DMS79 (cell line): ENCODE measurements at regions not wholly inside any gene's neighbourhood (a gene's known extent, or its start where the extent isn't known, plus 50 kb on each side); places are given as distances from the start of the nearest gene placed in this dataset.
A peak's percentile ranks its signal among the peaks of the same experiment; 100 is the strongest.
"Not testable (repeated sequence)": the region's sequence is repeated elsewhere in the genome, so short reads cannot be mapped to it uniquely, and the experiment has no call there.

Experiments used
- DNase-seq: peaks from one replicate; lab custom pipeline; 2025; lab: John Stamatoyannopoulos, UW

DNA sequence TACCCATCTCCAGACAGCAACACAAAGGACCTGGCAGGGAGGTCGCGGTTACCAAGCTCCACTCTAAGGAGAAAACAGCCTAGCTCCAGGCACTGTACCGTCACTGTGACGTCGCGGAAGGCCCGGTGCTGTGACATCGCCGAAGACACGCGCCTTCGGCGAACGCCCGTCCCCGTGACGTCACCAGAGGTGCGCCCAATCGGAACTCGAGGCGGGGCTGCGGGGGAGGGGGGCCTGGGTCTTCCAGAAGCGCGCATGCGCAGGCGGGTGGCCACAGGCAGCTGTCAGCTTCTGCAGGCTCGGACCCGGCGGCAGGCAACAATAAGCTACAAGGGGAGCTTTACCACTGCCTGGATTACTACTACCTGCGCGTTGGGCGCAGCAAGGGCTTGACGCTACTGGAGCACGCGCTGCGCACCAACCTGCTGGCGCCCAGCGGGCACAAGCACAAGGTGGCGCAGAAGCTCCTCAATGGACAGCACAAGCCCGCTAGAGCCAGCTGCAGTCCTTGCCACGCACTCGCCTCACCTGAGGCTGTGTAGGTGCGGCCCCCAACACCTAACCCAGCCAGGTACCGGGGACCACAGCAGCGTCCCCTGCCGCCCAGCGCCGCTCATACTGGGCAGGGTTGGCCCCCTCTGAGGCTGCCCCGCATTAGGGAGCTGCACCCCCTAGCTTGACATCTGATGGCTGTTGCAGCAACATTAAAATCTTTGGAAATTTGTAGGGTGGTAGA is 208.4 kb downstream of the TPST1 start:
- DNase-seq: peak; percentile 67

DNA sequence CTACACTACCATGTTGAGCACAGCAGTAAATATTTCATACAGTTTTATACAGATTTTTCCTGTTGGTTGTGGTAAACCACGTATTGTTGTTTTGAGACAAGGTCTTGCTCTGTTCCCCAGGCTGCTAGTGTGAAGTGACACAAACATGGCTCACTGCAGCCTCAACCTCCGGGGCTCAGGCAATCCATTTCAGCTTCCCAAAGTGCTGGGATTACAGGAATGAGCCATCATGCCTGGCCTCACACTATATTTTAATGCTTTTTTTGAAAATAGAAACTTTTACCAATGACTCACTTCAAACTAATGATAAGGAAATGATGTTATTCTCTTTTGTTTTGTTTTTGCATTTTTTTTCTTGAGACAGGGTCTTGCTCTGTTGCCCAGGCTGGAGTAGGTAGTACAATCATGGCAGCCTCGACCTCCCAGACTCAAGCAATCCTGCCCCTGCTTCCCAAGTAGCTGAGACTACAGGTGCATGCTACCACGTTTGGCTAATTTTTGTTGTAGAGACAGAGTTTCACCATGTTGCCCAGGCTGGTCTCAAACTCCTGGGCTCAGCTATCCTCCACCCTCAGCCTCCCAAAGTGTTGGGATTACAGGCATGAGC is 210.6 kb downstream of the TPST1 start:
- DNase-seq: no peak

DNA sequence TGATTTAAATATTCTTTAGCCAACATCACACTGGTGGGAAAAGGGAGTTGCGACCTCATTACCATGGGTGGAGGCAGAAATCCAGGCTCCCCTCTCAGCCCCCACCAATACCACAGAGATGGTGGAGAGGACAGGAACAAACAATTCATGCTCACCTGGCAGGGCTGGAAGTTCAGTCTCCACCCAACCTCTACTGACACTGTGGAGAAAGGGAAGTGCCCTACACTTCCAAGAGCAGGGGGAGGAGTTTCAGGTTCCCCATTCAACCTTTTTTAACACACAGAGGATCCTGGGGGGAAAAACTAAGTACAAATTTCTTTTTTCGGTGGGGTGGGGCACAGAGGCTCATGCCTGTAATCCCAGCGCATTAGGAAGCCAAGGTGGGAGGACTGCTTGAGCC is 210.1 kb upstream of the KCTD7 start:
- no peak for DNase-seq

DNA sequence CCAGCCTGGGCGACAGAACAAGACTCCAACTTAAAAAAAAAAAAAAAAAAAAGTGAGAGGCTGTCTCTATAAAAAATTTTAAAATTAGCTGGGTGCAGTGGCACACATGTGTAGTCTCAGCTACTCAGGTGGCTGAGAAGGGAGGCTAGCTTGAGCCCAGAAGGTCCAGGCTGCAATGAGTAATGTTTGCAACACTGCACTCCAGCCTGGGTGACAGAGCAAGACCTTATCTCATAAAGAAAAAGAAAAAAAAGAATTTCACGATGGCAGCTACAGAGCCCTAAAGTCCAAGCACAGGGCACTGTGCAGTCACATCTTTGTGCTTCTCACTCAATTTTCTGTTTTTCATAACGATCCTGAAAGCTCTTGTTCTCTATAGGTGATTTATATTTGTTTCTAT is 209.5 kb upstream of the KCTD7 start:
- DNase-seq: no peak

DNA sequence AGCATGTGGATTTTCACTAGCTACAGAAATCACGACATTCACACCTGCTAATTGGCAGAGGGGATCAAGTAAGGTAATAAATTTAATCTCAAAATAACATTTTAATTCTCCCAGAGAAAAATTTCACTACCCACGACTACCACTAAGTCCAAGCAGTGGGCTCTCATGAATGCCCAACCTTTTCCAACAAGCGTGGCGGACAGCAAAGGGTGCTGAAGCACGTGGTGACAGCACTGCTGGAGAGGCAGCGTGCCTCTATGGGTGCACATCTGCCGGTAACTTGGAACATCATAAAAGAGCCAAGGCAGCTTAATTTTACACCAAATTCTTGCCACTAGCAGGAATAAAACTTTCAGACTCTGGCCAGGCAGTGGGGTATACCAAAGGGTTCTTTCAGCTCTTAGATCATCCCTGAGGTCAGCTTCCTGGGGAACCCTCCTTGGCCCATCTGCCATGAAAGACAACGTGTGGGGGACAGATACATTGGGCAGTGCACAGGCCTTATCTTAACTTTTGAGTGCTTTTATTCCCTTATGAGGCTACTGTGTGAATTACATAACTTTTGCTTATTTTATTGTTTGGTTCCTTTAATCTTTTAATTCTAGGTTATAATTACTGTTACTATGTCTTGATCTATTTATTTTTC is 206.7 kb upstream of the KCTD7 start:
- DNase-seq: no peak

DNA sequence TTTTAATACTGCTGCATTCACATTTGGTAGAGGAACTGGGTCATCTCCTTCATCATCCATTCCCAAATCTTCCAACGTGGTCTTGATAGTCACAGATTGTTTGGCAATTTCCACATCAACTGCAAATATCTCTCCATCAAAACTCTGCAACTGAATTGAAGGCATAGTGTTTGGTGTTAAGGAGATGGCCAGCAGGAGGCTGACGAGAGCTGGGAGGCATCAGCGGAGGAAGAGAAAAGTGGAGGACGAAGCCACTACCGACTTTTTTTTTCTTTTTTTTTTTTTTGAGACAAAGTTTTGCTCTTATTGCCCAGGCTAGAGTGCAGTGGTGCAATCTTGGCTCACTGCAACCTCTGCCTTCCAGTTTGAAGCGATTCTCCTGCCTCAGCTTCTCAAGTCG is 205.0 kb upstream of the KCTD7 start:
- DNase-seq: no peak

DNA sequence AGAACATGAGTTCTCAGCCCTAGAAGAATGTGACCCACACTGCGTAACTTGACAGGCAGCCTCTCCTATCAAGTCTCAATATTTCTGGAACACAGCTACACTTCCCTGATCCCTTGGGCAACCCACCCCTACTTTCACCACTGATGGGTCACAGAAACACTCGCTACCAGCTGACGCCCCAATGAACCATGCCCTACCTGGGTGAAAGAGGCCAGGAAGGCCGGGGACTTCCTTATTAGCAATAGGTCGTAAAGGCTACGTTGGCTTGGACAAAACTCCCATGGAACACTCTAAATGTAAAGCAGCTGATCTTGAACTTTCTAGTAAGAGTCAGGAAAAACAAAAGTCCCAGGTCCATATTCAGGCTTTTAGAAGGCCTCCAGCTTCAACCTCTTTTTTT is 202.3 kb upstream of the KCTD7 start:
- no peak for DNase-seq

GRCh38 chr7:66426996-66427395 is 201.7 kb upstream of the KCTD7 start:
- DNase-seq: no peak

GRCh38 chr7:66427956-66428355 is 200.7 kb upstream of the KCTD7 start:
- DNase-seq: no peak

- no peak for DNase-seq
These were observed 199.1 kb upstream of the KCTD7 start for GRCh38 chr7:66429498-66430163.

DNA sequence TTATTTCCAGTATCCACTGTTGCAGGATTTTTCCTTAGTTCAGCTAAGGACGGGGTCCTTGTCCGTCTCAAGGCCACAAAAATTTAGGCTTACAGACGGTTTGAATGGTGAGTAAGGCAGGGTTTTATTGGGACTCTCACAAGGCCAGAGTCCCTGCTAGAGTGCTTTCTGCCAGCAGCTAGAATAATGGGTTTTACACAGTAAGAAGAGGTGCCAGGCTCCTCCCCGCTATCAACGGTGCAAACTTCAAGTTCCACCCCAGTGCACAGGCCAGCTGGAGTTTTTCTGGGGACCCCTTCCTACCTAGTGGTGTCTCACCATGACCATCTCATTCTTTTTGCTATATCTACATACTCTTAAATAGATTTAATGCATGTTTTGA is 198.5 kb upstream of the KCTD7 start:
- DNase-seq: no peak

DNA sequence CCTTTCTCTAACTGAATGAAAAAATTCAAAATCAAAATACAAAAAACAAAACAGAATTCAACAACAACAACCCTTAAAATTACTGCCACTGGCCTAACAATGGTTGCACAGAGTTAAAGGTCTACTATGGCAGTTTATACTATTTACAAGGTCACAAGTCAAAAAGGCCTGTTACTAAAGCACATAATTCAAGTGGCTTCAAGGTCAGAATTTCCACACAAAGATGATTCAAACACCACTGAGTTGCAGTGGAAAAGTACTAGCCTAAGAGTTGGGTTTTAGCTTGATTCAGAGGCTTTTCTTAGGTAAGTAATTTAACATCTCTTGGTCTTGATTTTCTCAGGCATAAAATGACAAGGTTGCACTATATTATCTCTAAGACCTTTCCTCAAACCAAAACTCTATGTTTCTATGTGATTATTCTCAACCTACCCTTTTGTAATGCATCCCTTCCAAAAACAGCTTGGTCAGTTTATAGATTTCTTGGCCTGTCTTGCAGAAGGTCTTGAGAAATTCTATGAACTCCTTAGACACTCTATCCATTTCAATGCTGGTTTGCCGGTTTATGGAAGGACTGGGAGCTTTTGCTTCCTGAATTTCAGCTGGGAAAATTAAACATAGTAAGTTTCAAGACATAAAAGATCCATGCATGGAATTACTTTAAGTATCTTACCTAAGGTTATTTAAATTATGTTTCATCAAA is 189.8 kb upstream of the KCTD7 start:
- not testable (repeated sequence) for DNase-seq

DNA sequence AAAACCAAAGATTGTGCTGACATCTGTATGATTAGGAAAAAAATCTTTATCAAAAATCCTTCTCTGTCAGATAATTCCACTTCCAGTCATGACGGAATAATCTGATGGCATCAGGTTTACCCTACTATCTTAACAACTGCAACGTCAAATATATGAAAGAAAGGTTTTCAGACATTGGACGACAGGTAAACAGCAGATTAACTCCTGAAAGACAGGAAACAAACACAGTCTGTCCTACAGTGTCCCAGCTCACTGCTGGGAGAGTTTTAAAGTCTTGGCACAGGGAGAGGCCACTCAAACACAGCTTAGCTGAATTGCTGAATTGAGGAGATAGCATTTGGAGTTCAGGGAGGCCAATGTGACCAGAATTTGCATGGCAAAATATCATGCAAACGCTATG is 186.3 kb upstream of the KCTD7 start:
- DNase-seq: no peak

GRCh38 chr7:66443946-66444345 is 184.7 kb upstream of the KCTD7 start:
- no peak for DNase-seq

- not testable (repeated sequence) for DNase-seq
These were observed 181.7 kb upstream of the KCTD7 start for GRCh38 chr7:66447007-66447406.

DNA sequence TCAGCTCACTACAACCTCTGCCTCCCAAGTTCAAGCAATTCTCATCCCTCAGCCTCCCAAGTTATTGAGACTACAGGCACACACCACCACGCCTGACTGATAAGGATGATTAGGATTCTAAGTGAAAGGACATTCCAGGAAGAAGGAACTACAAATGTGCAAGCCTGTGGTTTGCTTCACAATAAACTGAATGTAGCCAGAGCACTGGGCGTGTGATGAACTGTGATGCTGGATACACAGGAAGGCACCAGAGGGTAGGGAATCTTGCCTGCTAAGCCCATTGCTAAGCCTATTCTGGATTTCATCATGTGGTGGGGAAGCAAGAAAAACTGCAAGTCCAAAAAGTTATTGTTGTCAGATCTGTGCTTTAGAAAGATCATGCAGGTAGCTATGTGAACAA is 177.9 kb upstream of the KCTD7 start:
- DNase-seq: not testable (repeated sequence)

DNA sequence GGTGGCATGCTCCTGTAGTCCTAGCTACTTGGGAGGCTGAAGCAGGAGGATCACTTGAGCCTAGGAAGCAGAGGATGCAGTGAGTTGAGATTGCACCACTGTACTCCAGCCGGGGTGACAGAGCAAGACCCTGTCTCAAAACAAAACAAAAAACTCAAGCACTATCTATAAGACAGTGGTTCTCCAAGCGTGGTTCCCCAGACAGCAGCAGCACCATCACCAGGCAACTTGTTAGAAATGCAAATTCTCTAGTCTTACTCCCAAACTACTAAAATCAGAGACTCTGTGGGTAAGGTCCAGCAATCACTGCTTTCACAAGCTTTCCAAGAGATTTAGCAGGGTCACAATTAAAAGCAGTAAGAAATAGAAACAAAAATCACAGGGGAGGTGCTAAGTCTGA is 177.0 kb upstream of the KCTD7 start:
- DNase-seq: not testable (repeated sequence)

DNA sequence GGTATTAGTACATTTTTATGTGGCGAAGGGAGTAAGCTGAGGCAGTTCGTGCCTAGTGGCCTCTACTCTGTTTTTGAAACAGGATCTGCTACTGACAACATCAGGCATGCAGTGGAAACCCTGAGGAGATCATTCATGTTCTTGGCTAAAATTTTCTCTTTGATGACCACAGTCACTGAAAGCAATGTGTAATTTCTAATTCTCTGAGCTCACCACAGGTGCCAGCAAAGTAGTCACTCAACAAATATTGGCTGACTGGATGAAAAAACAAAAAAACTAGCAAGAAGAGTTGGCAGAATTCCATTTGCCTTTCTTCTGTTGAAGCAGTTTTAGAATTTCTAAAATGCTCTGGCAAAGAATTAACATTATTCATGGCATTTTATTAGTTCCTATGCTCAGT is 176.5 kb upstream of the KCTD7 start:
- DNase-seq: no peak

GRCh38 chr7:66453340-66453739 is 175.3 kb upstream of the KCTD7 start:
- DNase-seq: no peak

GRCh38 chr7:66454600-66455225 is 174.0 kb upstream of the KCTD7 start:
- no peak for DNase-seq

- DNase-seq: not testable (repeated sequence)
These were observed 173.2 kb upstream of the KCTD7 start for GRCh38 chr7:66455432-66455831.

- not testable (repeated sequence) for DNase-seq
These were observed 172.2 kb upstream of the KCTD7 start for GRCh38 chr7:66456431-66456830.
